Pancreas (tissue), 10 donors: ENCODE measurements at regions not wholly inside any gene's neighbourhood (a gene's known extent, or its start where the extent isn't known, plus 50 kb on each side); places are given as distances from the start of the nearest gene placed in this dataset.

ENCODE experiments used
- ATAC-seq, 4 donors: fragments of 200-7000 bp; cut with Tn5 transposase; one replicate each; pipeline versions ENCODE4 v1.8.0 to v1.9.1; 2020; ENCODE audit warnings: mild to moderate bottlenecking in 4 of 4, moderate library complexity in 4 of 4
- DNase-seq, 6 donors: peaks; one replicate each; pipeline ENCODE4 v3.0.0-alpha.2; 2020
- FAIRE-seq: peaks from 2 replicates; lab custom pipeline; 2012; peaks lifted over from hg19 to GRCh38; lab: Jason Lieb, UNC
- H3K27ac ChIP-seq, 4 donors: fragments of 200-600 bp; sonication (generic); 1 replicate in 3 of 4; 2 replicates in 1 of 4; pipeline versions ENCODE4 v1.5.0 to v1.8.0; 2020
- H3K27me3 ChIP-seq, 4 donors: fragments of 200-600 bp; one replicate each; pipeline ENCODE4 v1.8.0; 2021
- H3K36me3 ChIP-seq, 3 donors: fragments of 200-600 bp; sonication (generic) in 1 of 3; one replicate each; pipeline versions ENCODE4 v1.5.0 to v1.8.0; 2020 to 2021
- H3K4me1 ChIP-seq, 3 donors: fragments of 200-600 bp; one replicate each; pipeline ENCODE4 v1.8.0; 2021
- H3K4me3 ChIP-seq, 4 donors: fragments of 200-600 bp; sonication (generic) in 2 of 4; one replicate each; pipeline versions ENCODE4 v1.5.0 to v1.8.0; 2020 to 2021
- H3K9me3 ChIP-seq, 4 donors: fragments of 200-600 bp; one replicate each; pipeline ENCODE4 v1.8.0; 2021
- WGBS, 2 donors: extraction: QIAGEN DNeasy Blood & Tissue Kit; methylation state at CpG; one replicate each; pipeline ENCODE4 v1.1.7; 2013; 5-methylcytosine and 5-hydroxymethylcytosine counted together
- intact Hi-C, 3 donors: fragments of 100-400 bp; cut with DNase I; formaldehyde crosslinking; loops; one replicate each; pipeline versions ENCODE4 v1.11.1 to v1.14.2; 2022
- TF ChIP-seq, protein P1 (sequence below), 4 donors: fragments of 200-600 bp; sonication (generic) in 3 of 4; IDR thresholded peaks; one replicate each; pipeline versions ENCODE4 v1.5.0 to v1.8.0; 2021; ENCODE audit warnings: antibody characterized with exemption in 4 of 4
- donor health status: healthy with polysubstance abuse.
- donor health status: DM: no; HTN: no; CAD: no; lungs with moderate emphysema.
- donor health status: DM: no; HTN: no; CAD: no.
- donor health status: control.
- donor health status: control.
- donor health status: Bipolar disorder and iron deficiency.
- donor health status: DM: yes; HTN: yes; CAD: no.
- donor health status: DM: no; HTN: no; CAD: no.
- donor health status: DM: no; HTN: no; CAD: no.
- donor health status: DM: yes; HTN: yes; CAD: no.

DNA sequence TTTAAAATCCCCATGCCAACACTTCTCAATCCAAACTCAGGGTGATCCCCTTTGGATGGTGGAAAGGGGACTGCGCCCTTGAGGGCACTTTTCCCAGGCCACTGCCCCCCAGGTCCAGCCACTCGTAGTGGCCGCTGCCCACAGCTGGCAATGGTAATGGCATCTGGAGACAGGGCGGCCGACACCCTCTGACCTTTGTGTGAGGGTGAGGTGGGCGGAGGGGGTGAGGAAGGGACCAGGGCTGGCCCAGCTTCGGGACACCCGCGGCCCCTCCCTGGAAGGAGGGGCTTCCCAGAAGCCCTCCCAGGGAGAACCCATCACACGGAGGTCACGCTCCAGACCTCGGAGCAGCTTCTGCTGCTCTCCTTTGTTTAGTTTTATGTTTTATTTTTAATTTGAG, 289.7 kb downstream of the FOXL1 start:
- DNase-seq (peak in 1 of 6 donors; percentile 28), FAIRE-seq (no peak), ATAC-seq (no peak)
- Histone ChIP-seq H3K27me3 (no peaks in the 10 kb centered on the region), H3K36me3 (no peaks in the 10 kb centered on the region), H3K4me1 (no peaks in the 10 kb centered on the region), H3K4me3 (no peak overlapping the region), H3K9me3 (no peaks in the 10 kb centered on the region), H3K27ac (no peak overlapping the region)
- intact Hi-C loops = no loop called here
- TF ChIP-seq, protein P1, sequence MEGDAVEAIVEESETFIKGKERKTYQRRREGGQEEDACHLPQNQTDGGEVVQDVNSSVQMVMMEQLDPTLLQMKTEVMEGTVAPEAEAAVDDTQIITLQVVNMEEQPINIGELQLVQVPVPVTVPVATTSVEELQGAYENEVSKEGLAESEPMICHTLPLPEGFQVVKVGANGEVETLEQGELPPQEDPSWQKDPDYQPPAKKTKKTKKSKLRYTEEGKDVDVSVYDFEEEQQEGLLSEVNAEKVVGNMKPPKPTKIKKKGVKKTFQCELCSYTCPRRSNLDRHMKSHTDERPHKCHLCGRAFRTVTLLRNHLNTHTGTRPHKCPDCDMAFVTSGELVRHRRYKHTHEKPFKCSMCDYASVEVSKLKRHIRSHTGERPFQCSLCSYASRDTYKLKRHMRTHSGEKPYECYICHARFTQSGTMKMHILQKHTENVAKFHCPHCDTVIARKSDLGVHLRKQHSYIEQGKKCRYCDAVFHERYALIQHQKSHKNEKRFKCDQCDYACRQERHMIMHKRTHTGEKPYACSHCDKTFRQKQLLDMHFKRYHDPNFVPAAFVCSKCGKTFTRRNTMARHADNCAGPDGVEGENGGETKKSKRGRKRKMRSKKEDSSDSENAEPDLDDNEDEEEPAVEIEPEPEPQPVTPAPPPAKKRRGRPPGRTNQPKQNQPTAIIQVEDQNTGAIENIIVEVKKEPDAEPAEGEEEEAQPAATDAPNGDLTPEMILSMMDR (IDR thresholded peaks at IDR 0.05) = no peak
- 66 to 69% methylated on average over 11 to 12 of the region's 12 CpGs for WGBS, 2 donors

DNA sequence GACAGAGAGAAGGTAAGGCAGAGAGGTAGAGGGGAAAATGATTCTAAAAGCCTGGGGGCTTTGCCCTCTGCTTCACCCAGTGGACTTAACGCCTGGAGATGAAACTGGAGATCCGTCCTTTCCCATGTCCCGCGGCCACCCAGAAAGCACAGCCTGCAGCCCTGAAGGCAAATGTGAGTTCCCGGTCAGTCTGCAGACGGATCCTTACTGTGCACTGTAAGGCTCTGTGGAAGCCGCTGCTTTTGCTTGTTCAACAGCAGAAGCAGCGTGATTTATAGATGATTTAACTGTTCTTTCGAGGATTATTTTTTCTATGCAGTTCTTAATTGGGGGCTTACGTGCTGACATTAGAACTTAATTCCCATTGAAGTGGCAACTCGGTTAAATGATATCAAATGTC, 290.4 kb downstream of the FOXL1 start:
- intact Hi-C loops = no loop called here
- WGBS, 2 donors = 49 to 64% methylated on average over 11 of the region's 11 CpGs

DNA sequence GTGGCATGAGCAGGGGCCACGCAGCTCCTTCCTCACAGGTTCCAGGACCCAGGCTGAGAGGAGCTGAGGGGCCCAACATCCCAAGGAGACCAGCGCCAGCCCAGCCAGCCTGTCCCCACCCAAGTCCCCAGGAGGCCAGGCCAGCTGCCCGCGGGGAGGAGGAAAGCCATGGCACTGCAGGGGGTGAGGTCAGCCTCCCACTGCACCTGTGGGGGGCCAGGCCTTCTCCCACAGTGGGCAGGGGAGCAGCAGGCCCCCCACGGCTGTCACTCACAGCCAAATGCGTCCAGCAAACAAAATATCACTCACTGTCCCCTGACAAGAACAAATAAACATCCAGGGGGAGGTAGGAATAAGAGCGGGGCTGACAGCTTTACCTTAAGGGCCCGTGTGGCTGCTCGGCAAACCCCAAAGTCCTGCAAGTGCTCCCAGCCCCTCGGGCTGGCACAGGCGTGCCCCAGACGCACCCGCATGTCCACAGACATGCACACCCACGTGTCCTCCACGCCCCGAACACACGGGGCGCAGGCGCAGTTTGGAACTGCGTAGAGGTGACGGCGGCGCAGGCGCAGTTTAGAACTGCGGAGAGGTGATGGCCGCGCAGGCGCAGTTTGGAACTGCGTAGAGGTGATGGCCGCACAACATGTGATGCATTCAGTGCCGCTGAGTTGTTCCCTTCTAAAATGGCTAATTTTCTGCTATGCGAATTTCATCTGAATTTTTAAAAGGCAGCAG, 291.1 kb downstream of the FOXL1 start:
- WGBS, 2 donors = 60 to 71% methylated on average over 31 to 32 of the region's 32 CpGs
- TF ChIP-seq, protein P1 (IDR thresholded peaks at IDR 0.05) = no peak
- intact Hi-C loops = no loop called here

More for the DNA sequence above, 290.4 kb downstream of the FOXL1 start:
- Histone ChIP-seq H3K9me3 (no peaks in the 10 kb centered on the region), H3K36me3 (no peaks in the 10 kb centered on the region), H3K4me1 (no peaks in the 10 kb centered on the region), H3K4me3 (no peak overlapping the region), H3K27ac (no peak overlapping the region), H3K27me3 (no peaks in the 10 kb centered on the region)
- FAIRE-seq (no peak), DNase-seq (no peak), ATAC-seq (no peak)
- TF ChIP-seq, protein P1 (IDR thresholded peaks at IDR 0.05) = no peak

DNA sequence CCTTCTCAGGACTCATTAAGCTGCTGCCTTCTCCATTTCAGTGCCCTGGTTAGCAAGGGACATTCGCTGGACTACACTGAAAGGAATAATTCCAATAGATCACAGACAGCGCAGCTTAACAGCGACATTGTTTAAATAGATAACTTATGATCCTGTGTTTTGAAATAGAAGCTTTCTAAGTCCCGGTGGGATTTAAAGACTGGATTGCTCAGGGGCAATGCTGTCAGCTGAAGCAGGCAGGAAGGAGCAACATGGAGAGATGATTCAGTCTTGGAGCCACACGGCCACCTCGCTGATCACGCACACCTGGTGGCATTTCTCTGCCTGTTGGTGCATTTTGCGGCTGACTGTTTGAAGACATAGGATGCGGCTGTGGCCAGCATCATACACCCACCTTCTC, 292.0 kb downstream of the FOXL1 start:
- 54 to 65% methylated on average over 9 of the region's 9 CpGs for WGBS, 2 donors
- DNase-seq = no peak
- ATAC-seq = no peak
- H3K27me3 ChIP-seq = no peaks in the 10 kb centered on the region
- no peaks in the 10 kb centered on the region for H3K36me3 ChIP-seq
- no peaks in the 10 kb centered on the region for H3K4me1 ChIP-seq
- H3K9me3 ChIP-seq = no peaks in the 10 kb centered on the region
- TF ChIP-seq, protein P1 (IDR thresholded peaks at IDR 0.05) = no peak
- intact Hi-C loops = no loop called here
- no peak for FAIRE-seq
- no peak overlapping the region for H3K27ac ChIP-seq
- no peak overlapping the region for H3K4me3 ChIP-seq

More for the DNA sequence above, 291.1 kb downstream of the FOXL1 start:
- H3K36me3 ChIP-seq = no peaks in the 10 kb centered on the region
- no peaks in the 10 kb centered on the region for H3K4me1 ChIP-seq
- no peaks in the 10 kb centered on the region for H3K9me3 ChIP-seq
- no peak overlapping the region for H3K27ac ChIP-seq
- H3K4me3 ChIP-seq = no peak overlapping the region
- DNase-seq (no peak), FAIRE-seq (no peak), ATAC-seq (no peak)
- no peaks in the 10 kb centered on the region for H3K27me3 ChIP-seq

DNA sequence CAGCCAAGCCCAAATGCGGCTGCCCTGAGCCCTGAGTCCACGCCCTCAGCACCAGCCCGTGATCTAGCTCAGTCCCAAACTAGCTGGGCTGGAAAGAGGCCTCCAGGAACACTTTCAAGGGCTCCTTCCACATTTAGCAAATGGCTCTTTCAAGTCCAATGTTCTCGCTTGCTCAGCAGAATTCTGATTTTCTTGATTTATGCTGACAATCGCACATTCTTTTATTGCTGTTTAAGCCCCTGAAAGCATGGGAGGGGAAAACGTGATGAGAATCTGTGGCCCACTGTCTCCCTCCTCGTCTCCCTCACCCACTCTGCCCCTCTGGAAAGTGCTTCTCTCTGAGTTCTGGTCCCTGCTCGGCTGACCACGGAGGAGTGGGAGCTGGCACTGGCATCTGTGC, 293.8 kb downstream of the FOXL1 start:
- FAIRE-seq = no peak
- 62 to 69% methylated on average over 9 of the region's 9 CpGs for WGBS, 2 donors
- Histone ChIP-seq H3K4me3 (no peak overlapping the region), H3K27me3 (no peaks in the 10 kb centered on the region), H3K36me3 (no peaks in the 10 kb centered on the region), H3K27ac (no peak overlapping the region), H3K9me3 (no peaks in the 10 kb centered on the region), H3K4me1 (no peaks in the 10 kb centered on the region)
- intact Hi-C loops = no loop called here
- TF ChIP-seq, protein P1 (IDR thresholded peaks at IDR 0.05) = no peak
- no peak for ATAC-seq
- DNase-seq = no peak
